Thyroid gland (tissue), 4 donors: ENCODE measurements at regions not wholly inside any gene's neighbourhood (a gene's known extent, or its start where the extent isn't known, plus 50 kb on each side); places are given as distances from the start of the nearest gene placed in this dataset.

Experiments used
- POLR2A ChIP-seq, 2 donors: fragments of 450-650 bp; IDR thresholded peaks; one replicate each; pipeline ENCODE4 v1.6.1; 2017; ENCODE audit warnings: antibody characterized with exemption in 2 of 2, mild to moderate bottlenecking in 2 of 2, moderate library complexity in 1 of 2
- TF ChIP-seq, protein P1 (sequence below), 6 experiments: fragments of 200-600 bp in 3 of 6; fragments of 450-650 bp in 3 of 6; sonication (generic) in 3 of 6; IDR thresholded peaks; one replicate each; pipeline ENCODE4 v1.5.1; 2016 to 2019; ENCODE audit warnings: antibody characterized with exemption in 6 of 6, mild to moderate bottlenecking in 2 of 6, inconsistent platforms in 1 of 6, moderate library complexity in 1 of 6

GRCh38 chr18:38397094-38397493 lies 831.5 kb upstream of the CELF4 start:
- TF ChIP-seq, protein P1, sequence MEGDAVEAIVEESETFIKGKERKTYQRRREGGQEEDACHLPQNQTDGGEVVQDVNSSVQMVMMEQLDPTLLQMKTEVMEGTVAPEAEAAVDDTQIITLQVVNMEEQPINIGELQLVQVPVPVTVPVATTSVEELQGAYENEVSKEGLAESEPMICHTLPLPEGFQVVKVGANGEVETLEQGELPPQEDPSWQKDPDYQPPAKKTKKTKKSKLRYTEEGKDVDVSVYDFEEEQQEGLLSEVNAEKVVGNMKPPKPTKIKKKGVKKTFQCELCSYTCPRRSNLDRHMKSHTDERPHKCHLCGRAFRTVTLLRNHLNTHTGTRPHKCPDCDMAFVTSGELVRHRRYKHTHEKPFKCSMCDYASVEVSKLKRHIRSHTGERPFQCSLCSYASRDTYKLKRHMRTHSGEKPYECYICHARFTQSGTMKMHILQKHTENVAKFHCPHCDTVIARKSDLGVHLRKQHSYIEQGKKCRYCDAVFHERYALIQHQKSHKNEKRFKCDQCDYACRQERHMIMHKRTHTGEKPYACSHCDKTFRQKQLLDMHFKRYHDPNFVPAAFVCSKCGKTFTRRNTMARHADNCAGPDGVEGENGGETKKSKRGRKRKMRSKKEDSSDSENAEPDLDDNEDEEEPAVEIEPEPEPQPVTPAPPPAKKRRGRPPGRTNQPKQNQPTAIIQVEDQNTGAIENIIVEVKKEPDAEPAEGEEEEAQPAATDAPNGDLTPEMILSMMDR (IDR thresholded peaks at IDR 0.05), result no peak
- TF ChIP-seq POLR2A (IDR thresholded peaks at IDR 0.05), result no peak
